Neural cell (in vitro differentiated cells): ENCODE measurements at regions not wholly inside any gene's neighbourhood (a gene's known extent, or its start where the extent isn't known, plus 50 kb on each side); places are given as distances from the start of the nearest gene placed in this dataset.

Source experiments
- H2AFZ ChIP-seq: fragments of 200-600, 300-800 bp; sonication (generic), shearing (Covaris generic); 2 replicates; pipeline ENCODE4 v1.6.0; 2014; ENCODE audit warnings: low read depth, mild to moderate bottlenecking, antibody characterized with exemption, low read length, moderate library complexity
- H3F3A ChIP-seq: fragments of 200-600 bp; shearing (Covaris generic); 2 replicates; pipeline ENCODE4 v1.6.1; 2016; ENCODE audit warnings: mild to moderate bottlenecking, moderate library complexity, mixed read lengths, antibody characterized with exemption, low read length; ENCODE audit not compliant: insufficient read depth, poor library complexity, severe bottlenecking
- H3K27ac ChIP-seq: fragments of 200-600, 300-800 bp; sonication (generic), shearing (Covaris generic); 2 replicates; pipeline ENCODE4 v1.5.1; 2014; ENCODE audit warnings: mild to moderate bottlenecking, low read length, moderate library complexity
- H3K27me3 ChIP-seq: fragments of 300-800, 200-600 bp; sonication (generic), shearing (Covaris generic); 2 replicates; pipeline ENCODE4 v1.6.0; 2014; ENCODE audit warnings: mild to moderate bottlenecking, low read depth, low read length, moderate library complexity; ENCODE audit not compliant: insufficient read depth
- H3K36me3 ChIP-seq: fragments of 300-800, 200-600 bp; sonication (generic), shearing (Covaris generic); 2 replicates; pipeline ENCODE4 v1.5.1; 2014; ENCODE audit warnings: mild to moderate bottlenecking, antibody characterized with exemption, low read length, moderate library complexity; ENCODE audit not compliant: insufficient read depth
- H3K4me2 ChIP-seq: fragments of 300-800, 200-600 bp; sonication (generic), shearing (Covaris generic); 2 replicates; pipeline ENCODE4 v1.6.0; 2014; ENCODE audit warnings: mild to moderate bottlenecking, low read length
- H3K4me3 ChIP-seq: fragments of 300-800, 200-600 bp; sonication (generic), shearing (Covaris generic); 2 replicates; pipeline ENCODE4 v1.5.1; 2014; ENCODE audit warnings: mild to moderate bottlenecking, low read length, moderate library complexity
- H3K79me2 ChIP-seq: fragments of 200-600 bp; shearing (Covaris generic); replicated peaks from 2 replicates; pipeline ENCODE4 v1.6.0; 2014; ENCODE audit warnings: mild to moderate bottlenecking, low read length, moderate library complexity; ENCODE audit not compliant: insufficient read depth
- H3K9ac ChIP-seq: fragments of 300-800, 200-600 bp; sonication (generic), shearing (Covaris generic); 2 replicates; pipeline ENCODE4 v1.6.1; 2016; ENCODE audit warnings: mild to moderate bottlenecking, low read length, mixed read lengths
- H3K9me2 ChIP-seq: fragments of 200-600 bp; shearing (Covaris generic); 2 replicates; pipeline ENCODE4 v1.6.1; 2016; ENCODE audit warnings: mild to moderate bottlenecking, low read length, mixed read lengths; ENCODE audit not compliant: insufficient read depth
- H3K9me3 ChIP-seq: fragments of 200-600, 300-800 bp; sonication (generic), shearing (Covaris generic); 2 replicates; pipeline ENCODE4 v1.6.1; 2016; ENCODE audit warnings: mild to moderate bottlenecking, mixed run types, low read length, moderate library complexity, mixed read lengths
- H4K20me1 ChIP-seq: fragments of 200-600 bp; shearing (Covaris generic); 2 replicates; pipeline ENCODE4 v1.6.1; 2016; ENCODE audit warnings: mild to moderate bottlenecking, mixed run types; ENCODE audit not compliant: insufficient read depth
- CTCF ChIP-seq: fragments of 450-650 bp; IDR thresholded peaks from 2 replicates; pipeline ENCODE4 v1.5.1; 2014; ENCODE audit warnings: antibody characterized with exemption, mild to moderate bottlenecking, moderate library complexity; ENCODE audit not compliant: poor library complexity, severe bottlenecking
- EP300 ChIP-seq: fragments of 450-650 bp; conservative IDR thresholded peaks from 2 replicates; pipeline ENCODE4 v1.6.1; 2014; ENCODE audit warnings: antibody characterized with exemption, mild to moderate bottlenecking, moderate library complexity; ENCODE audit not compliant: poor library complexity, severe bottlenecking
- EZH2 ChIP-seq: fragments of 200-600, 300-800 bp; shearing (Covaris generic), sonication (generic); IDR thresholded peaks from 2 replicates; pipeline ENCODE4 v1.6.1; 2014; ENCODE audit warnings: antibody characterized with exemption, low read length, borderline replicate concordance, mild to moderate bottlenecking; ENCODE audit not compliant: insufficient read depth, poor library complexity, severe bottlenecking
- MXI1 ChIP-seq: fragments of 450-650 bp; conservative IDR thresholded peaks from 2 replicates; pipeline ENCODE4 v1.6.1; 2014; ENCODE audit warnings: antibody characterized with exemption, mild to moderate bottlenecking; ENCODE audit not compliant: poor library complexity, severe bottlenecking
- POLR2AphosphoS5 ChIP-seq: IDR thresholded peaks from 2 replicates; pipeline ENCODE4 v1.6.1; 2012
- RAD21 ChIP-seq: fragments of 450-650 bp; conservative IDR thresholded peaks from 2 replicates; pipeline ENCODE4 v1.6.1; 2014; ENCODE audit warnings: antibody characterized with exemption, mild to moderate bottlenecking, moderate library complexity
- REST ChIP-seq: IDR thresholded peaks from 2 replicates; pipeline ENCODE4 v1.6.1; 2012; ENCODE audit warnings: borderline replicate concordance
- SMC3 ChIP-seq: fragments of 450-650 bp; conservative IDR thresholded peaks from 2 replicates; pipeline ENCODE4 v1.6.1; 2014; ENCODE audit warnings: antibody characterized with exemption, mild to moderate bottlenecking, moderate library complexity; ENCODE audit not compliant: poor library complexity
- TAF1 ChIP-seq: IDR thresholded peaks from 2 replicates; pipeline ENCODE4 v1.6.1; 2012; ENCODE audit warnings: low read depth

- H3K27ac ChIP-seq: no peak overlapping the region
- no peaks in the 10 kb centered on the region for H4K20me1 ChIP-seq
- no peak overlapping the region for H3K4me3 ChIP-seq
- H3K36me3 ChIP-seq: no peaks in the 10 kb centered on the region
- no peaks in the 10 kb centered on the region for H3K27me3 ChIP-seq
- no peaks in the 10 kb centered on the region for H3F3A ChIP-seq
- no peaks in the 10 kb centered on the region for H3K9me3 ChIP-seq
- no peaks in the 10 kb centered on the region for H3K9me2 ChIP-seq
- no peaks in the 10 kb centered on the region for H3K79me2 ChIP-seq
- H3K9ac ChIP-seq: no peak overlapping the region
- H3K4me2 ChIP-seq: no peak overlapping the region
- no peak overlapping the region for H2AFZ ChIP-seq
- no peak for TF ChIP-seq SMC3
- no peak for TF ChIP-seq EZH2
- TF ChIP-seq EP300: no peak
- TF ChIP-seq MXI1: no peak
- no peak for TF ChIP-seq TAF1
- no peak for TF ChIP-seq CTCF
- no peak for TF ChIP-seq RAD21
Measured at GRCh38 chr10:30536578-30536977, 93.0 kb downstream of the LYZL2 start.

- no peaks in the 10 kb centered on the region for H3K79me2 ChIP-seq
- H3K27ac ChIP-seq: no peak overlapping the region
- no peaks in the 10 kb centered on the region for H3K9me3 ChIP-seq
- H4K20me1 ChIP-seq: no peaks in the 10 kb centered on the region
- H3K4me2 ChIP-seq: no peak overlapping the region
- no peak for TF ChIP-seq REST
- TF ChIP-seq SMC3: no peak
- TF ChIP-seq EP300: no peak
- TF ChIP-seq POLR2AphosphoS5: no peak
- TF ChIP-seq RAD21: no peak
- TF ChIP-seq MXI1: no peak
- TF ChIP-seq TAF1: no peak
- TF ChIP-seq EZH2: no peak
- TF ChIP-seq CTCF: no peak
- no peak overlapping the region for H3K4me3 ChIP-seq
- no peak overlapping the region for H3K9ac ChIP-seq
- no peaks in the 10 kb centered on the region for H3K27me3 ChIP-seq
- H3K36me3 ChIP-seq: no peaks in the 10 kb centered on the region
- H3K9me2 ChIP-seq: no peaks in the 10 kb centered on the region
- H3F3A ChIP-seq: no peaks in the 10 kb centered on the region
- no peak overlapping the region for H2AFZ ChIP-seq
Measured at GRCh38 chr10:30535677-30536076, 93.9 kb downstream of the LYZL2 start.
